ENCODE measurements at regions not wholly inside any gene's neighbourhood (a gene's known extent, or its start where the extent isn't known, plus 50 kb on each side); places are given as distances from the start of the nearest gene placed in this dataset.
"Not testable (repeated sequence)": the region's sequence is repeated elsewhere in the genome, so short reads cannot be mapped to it uniquely, and the experiment has no call there.

- Histone ChIP-seq H3K9me3 (peaks cover 19% of the 10 kb centered on the region), H3K4me3 (ENCODE audit: low read depth, low read length) (no peak overlapping the region), H3K27me3 (no peaks in the 10 kb centered on the region), H3K4me1 (peaks cover 32% of the 10 kb centered on the region), H3K36me3 (no peaks in the 10 kb centered on the region)
- DNase-seq, result peak; percentile 87
- no peak for TF ChIP-seq CTCF (IDR thresholded peaks at IDR 0.05; ENCODE audit: low read depth, low read length)
Observed at GRCh38 chr2:16091576-16092282, 151.4 kb downstream of the MYCN start.

- no peak for TF ChIP-seq CTCF (IDR thresholded peaks at IDR 0.05; ENCODE audit: low read depth, low read length)
- Histone ChIP-seq H3K36me3 (no peaks in the 10 kb centered on the region), H3K27me3 (no peaks in the 10 kb centered on the region), H3K4me3 (ENCODE audit: low read depth, low read length) (no peak overlapping the region), H3K9me3 (peaks cover 17% of the 10 kb centered on the region), H3K4me1 (peaks cover 29% of the 10 kb centered on the region)
- no peak for DNase-seq
Observed at GRCh38 chr2:16090650-16091575, 150.6 kb downstream of the MYCN start.

- H3K27me3 ChIP-seq; H3K4me3 ChIP-seq (ENCODE audit: low read depth, low read length); H3K36me3 ChIP-seq: not testable (repeated sequence)
- DNase-seq, result peak; percentile 91
- Histone ChIP-seq H3K9me3 (peaks cover 17% of the 10 kb centered on the region), H3K4me1 (peaks cover 18% of the 10 kb centered on the region)
Observed at GRCh38 chr2:16089491-16089890, 149.1 kb downstream of the MYCN start.

- H3K4me3 ChIP-seq (ENCODE audit: low read depth, low read length), result no peak overlapping the region
- no peaks in the 10 kb centered on the region for H3K27me3 ChIP-seq
- TF ChIP-seq CTCF (IDR thresholded peaks at IDR 0.05; ENCODE audit: low read depth, low read length), result no peak
Observed at GRCh38 chr2:16088802-16089112, 148.4 kb downstream of the MYCN start.

GRCh38 chr2:16088035-16088801 lies 147.9 kb downstream of the MYCN start:
- peaks cover 6% of the 10 kb centered on the region for H3K4me1 ChIP-seq
- H3K27me3 ChIP-seq, result no peaks in the 10 kb centered on the region
- H3K36me3 ChIP-seq, result no peaks in the 10 kb centered on the region
- no peak for TF ChIP-seq CTCF (IDR thresholded peaks at IDR 0.05; ENCODE audit: low read depth, low read length)
- H3K4me3 ChIP-seq (ENCODE audit: low read depth, low read length), result no peak overlapping the region
- H3K9me3 ChIP-seq, result peaks cover 20% of the 10 kb centered on the region
- peak; percentile 90 for DNase-seq

More at GRCh38 chr2:16088802-16089112, 148.4 kb downstream of the MYCN start:
- DNase-seq, result no peak
- no peaks in the 10 kb centered on the region for H3K36me3 ChIP-seq
- peaks cover 12% of the 10 kb centered on the region for H3K4me1 ChIP-seq
- H3K9me3 ChIP-seq, result peaks cover 21% of the 10 kb centered on the region

GRCh38 chr2:16086136-16086535 lies 145.8 kb downstream of the MYCN start:
- not testable (repeated sequence) for H3K36me3 ChIP-seq; H3K27me3 ChIP-seq; H3K4me1 ChIP-seq; H3K4me3 ChIP-seq (ENCODE audit: low read depth, low read length); DNase-seq
- H3K9me3 ChIP-seq, result peaks cover 13% of the 10 kb centered on the region
